ENCODE measurements at regions not wholly inside any gene's neighbourhood (a gene's known extent, or its start where the extent isn't known, plus 50 kb on each side); places are given as distances from the start of the nearest gene placed in this dataset.

- no peak for DNase-seq (ENCODE audit: low read depth)
- H3K4me3 ChIP-seq (ENCODE audit: low read depth, low read length): no peak overlapping the region
- TF ChIP-seq POLR2A (IDR thresholded peaks at IDR 0.05; ENCODE audit: extremely low read depth, insufficient read length) (no peak), MYC (IDR thresholded peaks at IDR 0.05; ENCODE audit: low read depth, low read length) (no peak)
These were observed 640.0 kb downstream of the TUSC7 start for GRCh38 chr3:117349566-117349965.

GRCh38 chr3:117350371-117350770 is 640.8 kb downstream of the TUSC7 start:
- DNase-seq (ENCODE audit: low read depth): no peak
- TF ChIP-seq MAX (IDR thresholded peaks at IDR 0.05; ENCODE audit: low read depth, low read length) (no peak), POLR2A (IDR thresholded peaks at IDR 0.05; ENCODE audit: extremely low read depth, insufficient read length) (no peak), MYC (IDR thresholded peaks at IDR 0.05; ENCODE audit: low read depth, low read length) (no peak), CTCF (IDR thresholded peaks at IDR 0.05; ENCODE audit: low read depth, low read length) (no peak)
- no peak overlapping the region for H3K4me3 ChIP-seq (ENCODE audit: low read depth, low read length)

GRCh38 chr3:117355566-117355965 is 646.0 kb downstream of the TUSC7 start:
- no peak for TF ChIP-seq POLR2A (IDR thresholded peaks at IDR 0.05; ENCODE audit: extremely low read depth, insufficient read length)
- TF ChIP-seq MYC (IDR thresholded peaks at IDR 0.05; ENCODE audit: low read depth, low read length): no peak
- no peak for TF ChIP-seq MAX (IDR thresholded peaks at IDR 0.05; ENCODE audit: low read depth, low read length)
- TF ChIP-seq CTCF (IDR thresholded peaks at IDR 0.05; ENCODE audit: low read depth, low read length): peak; percentile 26
- no peak overlapping the region for H3K4me3 ChIP-seq (ENCODE audit: low read depth, low read length)
- DNase-seq (ENCODE audit: low read depth): peak; percentile 34

- no peak overlapping the region for H3K4me3 ChIP-seq (ENCODE audit: low read depth, low read length)
- DNase-seq (ENCODE audit: low read depth): no peak
- TF ChIP-seq MAX (IDR thresholded peaks at IDR 0.05; ENCODE audit: low read depth, low read length) (no peak), POLR2A (IDR thresholded peaks at IDR 0.05; ENCODE audit: extremely low read depth, insufficient read length) (no peak), MYC (IDR thresholded peaks at IDR 0.05; ENCODE audit: low read depth, low read length) (no peak), CTCF (IDR thresholded peaks at IDR 0.05; ENCODE audit: low read depth, low read length) (no peak)
These were observed 646.6 kb downstream of the TUSC7 start for GRCh38 chr3:117356091-117356705.

GRCh38 chr3:117358717-117359314 is 649.2 kb downstream of the TUSC7 start:
- no peak for DNase-seq (ENCODE audit: low read depth)
- H3K4me3 ChIP-seq (ENCODE audit: low read depth, low read length): no peak overlapping the region
- no peak for TF ChIP-seq MAX (IDR thresholded peaks at IDR 0.05; ENCODE audit: low read depth, low read length)
- no peak for TF ChIP-seq POLR2A (IDR thresholded peaks at IDR 0.05; ENCODE audit: extremely low read depth, insufficient read length)
- TF ChIP-seq MYC (IDR thresholded peaks at IDR 0.05; ENCODE audit: low read depth, low read length): no peak
- no peak for TF ChIP-seq CTCF (IDR thresholded peaks at IDR 0.05; ENCODE audit: low read depth, low read length)

GRCh38 chr3:117366574-117366973 is 657.0 kb downstream of the TUSC7 start:
- TF ChIP-seq MYC (IDR thresholded peaks at IDR 0.05; ENCODE audit: low read depth, low read length) (no peak), POLR2A (IDR thresholded peaks at IDR 0.05; ENCODE audit: extremely low read depth, insufficient read length) (no peak), MAX (IDR thresholded peaks at IDR 0.05; ENCODE audit: low read depth, low read length) (no peak), CTCF (IDR thresholded peaks at IDR 0.05; ENCODE audit: low read depth, low read length) (no peak)
- H3K4me3 ChIP-seq (ENCODE audit: low read depth, low read length): no peak overlapping the region
- DNase-seq (ENCODE audit: low read depth): no peak
